ENCODE measurements at regions not wholly inside any gene's neighbourhood (a gene's known extent, or its start where the extent isn't known, plus 50 kb on each side); places are given as distances from the start of the nearest gene placed in this dataset.
"Not testable (repeated sequence)": the region's sequence is repeated elsewhere in the genome, so short reads cannot be mapped to it uniquely, and the experiment has no call there.

DNA sequence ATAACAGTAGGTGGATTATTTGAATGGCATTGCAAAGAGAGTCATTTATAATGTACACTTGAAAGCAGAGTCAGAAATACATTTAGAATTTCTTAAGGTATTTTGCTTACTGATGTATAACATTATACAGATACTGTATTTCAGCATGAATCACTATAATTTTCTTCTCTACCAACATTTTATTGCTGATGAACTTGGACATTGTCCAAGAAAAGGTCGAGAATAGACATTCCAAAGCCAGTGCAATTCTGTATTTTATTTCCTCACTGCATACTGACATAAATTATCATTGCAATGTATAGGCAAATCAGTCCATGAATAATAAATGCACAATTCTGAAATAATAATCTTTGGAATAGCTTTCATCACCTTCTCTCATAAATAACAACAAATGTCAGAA lies 1420.0 kb upstream of the EYS start:
- Mint-ChIP-seq H3K27me3 (ENCODE audit: low read depth, poor library complexity) (no peaks in the 10 kb centered on the region), H3K36me3 (ENCODE audit: low read depth) (no peaks in the 10 kb centered on the region), H3K4me3 (no peak overlapping the region), H3K4me1 (no peaks in the 10 kb centered on the region), H3K27ac (no peak overlapping the region), H3K9me3 (no peaks in the 10 kb centered on the region)
- no peak for DNase-seq
- TF ChIP-seq, protein P1, sequence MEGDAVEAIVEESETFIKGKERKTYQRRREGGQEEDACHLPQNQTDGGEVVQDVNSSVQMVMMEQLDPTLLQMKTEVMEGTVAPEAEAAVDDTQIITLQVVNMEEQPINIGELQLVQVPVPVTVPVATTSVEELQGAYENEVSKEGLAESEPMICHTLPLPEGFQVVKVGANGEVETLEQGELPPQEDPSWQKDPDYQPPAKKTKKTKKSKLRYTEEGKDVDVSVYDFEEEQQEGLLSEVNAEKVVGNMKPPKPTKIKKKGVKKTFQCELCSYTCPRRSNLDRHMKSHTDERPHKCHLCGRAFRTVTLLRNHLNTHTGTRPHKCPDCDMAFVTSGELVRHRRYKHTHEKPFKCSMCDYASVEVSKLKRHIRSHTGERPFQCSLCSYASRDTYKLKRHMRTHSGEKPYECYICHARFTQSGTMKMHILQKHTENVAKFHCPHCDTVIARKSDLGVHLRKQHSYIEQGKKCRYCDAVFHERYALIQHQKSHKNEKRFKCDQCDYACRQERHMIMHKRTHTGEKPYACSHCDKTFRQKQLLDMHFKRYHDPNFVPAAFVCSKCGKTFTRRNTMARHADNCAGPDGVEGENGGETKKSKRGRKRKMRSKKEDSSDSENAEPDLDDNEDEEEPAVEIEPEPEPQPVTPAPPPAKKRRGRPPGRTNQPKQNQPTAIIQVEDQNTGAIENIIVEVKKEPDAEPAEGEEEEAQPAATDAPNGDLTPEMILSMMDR (IDR thresholded peaks at IDR 0.05): no peak

- no peaks in the 10 kb centered on the region for H3K27me3 Mint-ChIP-seq (ENCODE audit: low read depth, poor library complexity)
- no peak for DNase-seq
- TF ChIP-seq, protein P1 (IDR thresholded peaks at IDR 0.05): no peak
- no peaks in the 10 kb centered on the region for H3K9me3 Mint-ChIP-seq
- H3K36me3 Mint-ChIP-seq (ENCODE audit: low read depth): no peaks in the 10 kb centered on the region
- no peaks in the 10 kb centered on the region for H3K4me1 Mint-ChIP-seq
- no peak overlapping the region for H3K4me3 Mint-ChIP-seq
- H3K27ac Mint-ChIP-seq: no peak overlapping the region
Observed at GRCh38 chr6:67121115-67121514, 1414.1 kb upstream of the EYS start.

GRCh38 chr6:67112120-67112519 lies 1405.1 kb upstream of the EYS start:
- no peak for DNase-seq
- Mint-ChIP-seq H3K36me3 (ENCODE audit: low read depth) (no peaks in the 10 kb centered on the region), H3K27me3 (ENCODE audit: low read depth, poor library complexity) (no peaks in the 10 kb centered on the region), H3K4me1 (no peaks in the 10 kb centered on the region), H3K27ac (no peak overlapping the region), H3K9me3 (no peaks in the 10 kb centered on the region), H3K4me3 (no peak overlapping the region)
- TF ChIP-seq, protein P1 (IDR thresholded peaks at IDR 0.05): no peak

- DNase-seq: no peak
- no peaks in the 10 kb centered on the region for H3K27me3 Mint-ChIP-seq (ENCODE audit: low read depth, poor library complexity)
- H3K4me3 Mint-ChIP-seq: no peak overlapping the region
- no peaks in the 10 kb centered on the region for H3K36me3 Mint-ChIP-seq (ENCODE audit: low read depth)
- peaks cover 7% of the 10 kb centered on the region for H3K9me3 Mint-ChIP-seq
- TF ChIP-seq, protein P1 (IDR thresholded peaks at IDR 0.05): no peak
- H3K27ac Mint-ChIP-seq: no peak overlapping the region
- no peaks in the 10 kb centered on the region for H3K4me1 Mint-ChIP-seq
Observed at GRCh38 chr6:67102743-67103142, 1395.7 kb upstream of the EYS start.

DNA sequence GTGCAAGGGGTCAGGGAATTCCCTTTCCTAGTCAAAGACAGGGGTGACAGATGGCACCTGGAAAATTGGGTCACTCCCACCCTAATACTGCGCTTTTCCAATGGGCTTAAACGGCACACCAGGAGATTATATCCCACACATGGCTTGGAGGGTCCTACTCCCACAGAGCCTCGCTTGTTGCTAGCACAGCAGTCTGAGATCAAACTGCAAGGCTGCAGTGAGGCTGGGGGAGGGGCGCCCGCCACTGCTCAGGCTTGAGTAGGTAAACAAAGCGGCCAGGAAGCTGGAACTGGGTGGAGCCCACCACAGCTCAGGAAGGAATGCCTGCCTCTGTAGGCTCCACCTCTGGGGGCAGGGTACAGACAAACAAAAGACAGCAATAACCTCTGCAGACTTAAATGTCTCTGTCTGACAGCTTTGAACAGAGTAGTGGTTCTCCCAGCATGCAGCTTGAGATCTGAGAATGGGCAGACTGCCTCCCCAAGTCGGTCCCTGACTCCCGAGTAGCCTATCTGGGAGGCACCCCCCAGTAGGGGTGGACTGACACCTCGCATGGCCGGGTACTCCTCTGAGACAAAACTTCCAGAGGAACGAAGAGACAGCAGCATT lies 1388.7 kb upstream of the EYS start:
- H3K27me3 Mint-ChIP-seq (ENCODE audit: low read depth, poor library complexity); H3K4me3 Mint-ChIP-seq; H3K4me1 Mint-ChIP-seq; H3K27ac Mint-ChIP-seq; H3K36me3 Mint-ChIP-seq (ENCODE audit: low read depth); DNase-seq: not testable (repeated sequence)
- H3K9me3 Mint-ChIP-seq: peaks cover 19% of the 10 kb centered on the region

GRCh38 chr6:67094431-67094946 lies 1387.5 kb upstream of the EYS start:
- TF ChIP-seq, protein P1 (IDR thresholded peaks at IDR 0.05): no peak

More at GRCh38 chr6:67094431-67094946, 1387.5 kb upstream of the EYS start:
- no peak overlapping the region for H3K27ac Mint-ChIP-seq
- H3K9me3 Mint-ChIP-seq: peaks cover 19% of the 10 kb centered on the region
- H3K36me3 Mint-ChIP-seq (ENCODE audit: low read depth): no peaks in the 10 kb centered on the region
- H3K27me3 Mint-ChIP-seq (ENCODE audit: low read depth, poor library complexity): no peaks in the 10 kb centered on the region
- no peak for DNase-seq
- no peaks in the 10 kb centered on the region for H3K4me1 Mint-ChIP-seq
- H3K4me3 Mint-ChIP-seq: no peak overlapping the region
